ENCODE measurements at regions not wholly inside any gene's neighbourhood (a gene's known extent, or its start where the extent isn't known, plus 50 kb on each side); places are given as distances from the start of the nearest gene placed in this dataset.

DNA sequence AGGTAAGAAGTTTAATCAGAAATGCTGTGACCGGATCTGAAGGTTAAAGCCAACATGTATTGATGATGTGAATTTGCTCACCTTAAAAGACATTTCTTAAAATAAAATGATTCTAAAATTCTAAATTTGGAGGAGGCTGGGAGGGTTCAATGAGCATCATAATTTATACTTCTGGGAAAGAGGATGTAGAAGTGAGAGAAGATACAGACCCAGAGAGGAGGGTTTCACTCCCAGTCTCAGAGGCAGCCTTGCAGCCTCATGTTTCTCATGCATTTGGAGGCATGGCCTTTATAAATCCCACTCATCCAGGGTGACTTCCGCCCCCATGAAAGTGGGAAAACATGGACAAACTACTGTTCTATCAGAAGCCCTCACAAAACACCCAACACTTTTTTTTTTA lies 305.6 kb upstream of the PITRM1 start:
- no peak for DNase-seq

DNA sequence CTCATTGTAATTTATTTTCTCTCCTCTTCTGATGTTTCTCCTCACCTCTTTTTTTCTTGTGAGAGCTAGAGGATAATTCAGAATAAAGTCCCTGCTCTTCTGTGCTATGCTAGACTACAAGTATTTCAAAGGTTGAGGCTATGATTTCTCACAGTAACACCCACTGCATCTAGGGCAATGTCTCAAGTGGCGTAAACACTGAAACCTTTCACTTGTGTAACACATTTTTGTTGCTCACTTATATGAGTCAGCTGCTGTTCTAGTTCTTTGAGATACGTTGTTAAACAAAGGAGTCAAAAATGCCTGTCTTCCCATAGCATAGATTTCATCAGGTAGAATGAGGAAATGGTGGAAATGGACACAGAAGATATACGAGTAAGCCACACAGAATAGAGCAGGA lies 305.1 kb upstream of the PITRM1 start:
- no peak for DNase-seq

DNA sequence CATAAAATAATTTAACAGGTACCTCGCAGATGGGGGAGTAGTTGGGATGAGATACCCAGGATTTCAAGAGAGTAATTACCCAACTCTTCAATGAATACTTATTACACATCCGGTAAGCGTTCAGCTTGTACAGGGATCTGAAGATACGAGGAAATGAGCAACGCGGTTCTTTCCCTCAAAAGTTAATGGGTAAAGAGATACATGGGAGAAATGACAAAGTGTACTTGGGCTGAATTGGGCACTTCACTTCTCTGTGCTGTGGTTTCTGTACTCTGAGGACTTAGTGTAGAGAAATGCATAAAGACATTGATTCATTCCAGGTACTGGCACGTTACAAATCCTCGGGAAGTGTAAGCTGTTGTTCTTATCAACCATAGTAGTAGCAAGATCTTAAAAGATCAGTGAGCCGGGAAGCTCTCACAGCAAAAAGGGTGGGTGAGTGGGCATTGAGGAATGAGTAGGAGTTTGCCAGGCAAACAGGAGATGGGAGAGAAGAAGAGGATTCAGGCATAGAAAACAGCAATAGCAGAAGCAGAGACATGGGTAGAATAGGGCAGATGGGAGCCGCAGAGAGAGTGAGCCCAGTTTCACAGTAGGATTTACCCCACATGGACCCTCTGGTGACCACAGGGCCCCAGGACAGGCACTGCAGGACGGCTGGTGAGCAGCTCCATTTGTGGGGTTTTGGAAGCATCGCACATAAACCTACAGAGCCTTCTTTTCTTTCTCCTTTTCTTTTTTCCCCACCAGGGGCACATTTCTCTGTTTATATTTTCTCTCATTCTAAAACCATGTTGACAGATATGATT lies 304.3 kb upstream of the PITRM1 start:
- DNase-seq: no peak

DNA sequence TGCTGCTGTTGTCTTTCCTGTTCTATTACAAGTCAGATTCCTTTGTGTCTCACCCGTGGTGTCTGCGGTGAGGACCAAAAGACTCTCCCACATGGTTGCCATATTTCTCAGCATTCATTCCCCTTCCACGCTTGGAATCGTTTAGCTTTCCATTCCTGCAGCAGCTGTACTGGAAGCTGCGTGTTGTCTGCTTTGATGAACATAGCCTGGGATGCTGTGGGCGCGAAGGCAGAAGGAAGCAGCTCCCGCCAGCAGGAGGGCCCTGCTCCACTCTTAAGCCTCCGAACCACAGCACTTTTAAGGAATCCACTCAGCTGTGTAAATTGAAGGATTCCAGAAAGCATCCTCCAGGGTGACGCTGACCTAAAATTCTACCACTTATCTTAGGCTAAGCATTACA lies 303.6 kb upstream of the PITRM1 start:
- no peak for DNase-seq

DNA sequence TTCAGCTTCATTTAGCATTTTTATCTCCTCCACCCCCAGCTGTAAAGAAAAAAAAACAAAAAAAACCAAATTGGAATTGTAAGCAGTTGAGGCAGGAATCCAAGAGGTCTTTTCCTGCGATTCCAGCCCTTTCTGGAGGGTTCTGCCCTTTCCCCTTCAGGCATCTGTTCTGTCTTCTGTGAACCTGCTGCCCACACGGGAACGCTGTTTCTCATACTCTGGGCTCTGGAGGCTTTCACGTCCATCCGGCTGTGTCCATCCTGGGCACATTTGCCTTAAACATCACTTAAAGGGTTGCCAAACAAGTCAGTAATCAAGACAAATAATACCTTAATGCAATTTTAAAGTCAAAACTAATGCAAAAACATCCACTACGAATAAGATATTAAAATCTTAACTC lies 302.8 kb upstream of the PITRM1 start:
- no peak for DNase-seq

DNA sequence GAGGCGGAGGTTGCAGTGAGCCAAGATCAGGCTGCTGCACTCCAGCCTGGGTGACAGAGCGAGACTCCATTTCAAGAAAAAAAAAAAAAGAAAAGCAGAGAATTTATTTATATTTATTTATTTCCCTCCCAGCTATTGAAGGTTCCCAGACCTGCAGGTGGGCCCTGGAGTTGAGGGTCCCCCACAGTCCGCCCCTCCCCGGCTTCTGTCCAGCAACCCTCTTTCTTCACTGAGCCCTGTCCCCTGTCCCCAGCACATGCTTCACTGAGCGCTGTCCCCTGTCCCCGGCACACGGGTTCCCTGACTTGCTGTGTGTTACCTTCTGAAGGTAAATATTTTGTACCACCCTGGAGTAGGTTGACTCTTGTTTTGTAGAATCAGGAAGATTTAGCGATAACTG lies 301.7 kb upstream of the PITRM1 start:
- DNase-seq: no peak

DNA sequence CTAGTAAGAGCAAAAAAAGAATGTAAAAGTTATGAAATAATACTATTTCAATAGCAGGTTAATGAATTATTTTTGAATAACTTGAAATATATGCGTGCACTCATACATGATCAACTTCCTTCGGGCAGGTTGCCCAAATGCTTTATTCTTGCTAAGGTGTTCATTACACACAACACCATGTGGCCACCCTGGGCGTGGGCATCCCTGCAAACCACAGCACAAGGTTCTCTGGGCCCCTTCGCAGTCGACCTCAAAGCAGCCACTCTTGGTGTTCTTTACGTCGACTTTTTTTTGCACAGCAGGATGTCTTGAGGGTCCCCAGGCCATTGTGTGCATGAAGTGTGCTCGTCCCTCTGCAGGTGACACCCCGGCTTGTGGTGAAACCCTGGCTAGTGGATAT lies 300.7 kb upstream of the PITRM1 start:
- DNase-seq: no peak

DNA sequence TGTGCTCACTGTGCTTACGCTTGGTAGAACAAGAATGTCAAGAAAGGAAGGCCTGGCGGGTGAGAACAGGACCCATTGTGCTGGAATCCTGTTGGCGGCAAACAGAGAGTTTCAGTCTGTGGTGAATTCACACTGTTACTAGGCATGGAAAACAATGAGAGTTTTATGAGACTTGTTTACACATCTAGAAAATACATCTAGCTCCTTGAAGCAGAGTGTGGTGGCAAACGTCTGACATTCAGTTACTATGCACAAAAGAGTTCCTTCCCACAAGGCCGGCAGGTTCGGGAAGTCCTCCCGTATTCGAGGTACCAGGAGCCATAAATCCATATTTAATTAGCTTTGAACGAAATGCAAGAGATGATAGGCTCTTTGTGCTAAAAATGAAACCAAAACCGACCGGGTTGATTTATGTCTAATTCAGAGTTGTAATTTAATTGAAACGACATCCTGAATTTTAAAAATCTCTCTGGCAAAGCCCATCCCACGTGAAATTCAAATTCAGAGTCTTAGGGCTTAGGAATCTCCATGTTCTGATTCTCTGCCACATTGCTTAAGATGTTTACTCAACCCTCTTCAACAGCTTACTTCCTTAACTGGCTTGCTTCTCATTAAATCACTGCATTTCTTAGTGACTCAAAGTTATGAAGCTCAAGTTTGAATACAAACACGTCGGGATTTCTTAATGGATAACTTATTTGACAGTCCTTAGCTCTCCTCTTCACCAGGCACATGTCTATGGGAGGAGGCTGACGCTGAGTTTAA lies 299.9 kb upstream of the PITRM1 start:
- no peak for DNase-seq

DNA sequence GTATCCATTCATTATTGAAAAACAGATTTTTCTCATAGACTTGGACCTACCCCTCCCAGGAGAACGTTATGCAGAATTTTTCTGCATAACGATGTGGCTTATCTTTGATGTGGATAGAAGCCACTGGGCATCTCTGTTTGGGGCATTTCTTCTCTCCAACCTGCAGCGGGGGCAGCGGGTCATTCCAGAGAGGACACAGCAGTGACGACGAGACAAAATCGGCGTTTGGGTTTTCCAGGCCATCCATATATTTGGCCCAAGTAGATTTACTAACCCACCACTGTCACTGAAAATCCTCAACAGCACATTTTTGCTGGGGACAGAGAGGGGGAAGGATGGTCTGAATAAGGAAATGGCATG lies 299.3 kb upstream of the PITRM1 start:
- DNase-seq: no peak

DNA sequence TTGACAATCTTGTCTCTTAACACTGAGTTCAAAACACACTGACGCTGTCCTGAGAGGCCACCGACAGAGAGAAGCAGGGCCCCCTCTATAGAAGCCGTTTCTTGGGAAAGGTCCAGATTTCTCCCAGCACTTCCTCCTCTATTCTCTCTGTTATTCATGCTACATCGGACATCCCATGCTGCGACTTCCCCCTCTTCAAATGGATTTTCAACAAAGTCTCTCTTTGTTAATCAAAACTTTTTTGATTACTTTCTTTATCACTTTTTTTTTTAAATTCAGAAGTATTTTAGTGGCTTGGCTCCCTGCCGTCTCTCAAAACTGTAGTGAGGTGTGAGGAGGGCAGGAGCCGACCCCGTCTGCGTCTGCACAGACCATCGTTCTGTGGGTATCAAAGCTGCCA lies 298.9 kb upstream of the PITRM1 start:
- DNase-seq: no peak

DNA sequence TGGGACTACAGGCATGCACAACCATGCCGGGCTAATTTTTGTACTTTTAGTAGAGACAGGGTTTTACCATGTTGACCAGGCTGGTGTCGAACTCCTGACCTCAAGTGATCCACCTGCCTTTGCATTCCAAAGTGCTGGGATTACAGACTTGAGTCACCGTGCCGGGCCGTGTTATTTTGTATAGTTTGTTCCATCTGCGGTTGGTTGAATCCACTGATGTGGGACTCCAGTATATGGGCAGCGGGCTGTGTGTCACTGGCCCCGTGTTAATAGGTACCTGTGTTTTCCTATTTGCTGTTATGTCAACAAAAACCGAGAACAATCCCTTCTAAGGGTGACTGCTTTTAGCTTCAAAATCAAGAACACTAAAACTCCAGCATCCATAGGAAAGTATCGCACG lies 297.6 kb upstream of the PITRM1 start:
- DNase-seq: no peak

DNA sequence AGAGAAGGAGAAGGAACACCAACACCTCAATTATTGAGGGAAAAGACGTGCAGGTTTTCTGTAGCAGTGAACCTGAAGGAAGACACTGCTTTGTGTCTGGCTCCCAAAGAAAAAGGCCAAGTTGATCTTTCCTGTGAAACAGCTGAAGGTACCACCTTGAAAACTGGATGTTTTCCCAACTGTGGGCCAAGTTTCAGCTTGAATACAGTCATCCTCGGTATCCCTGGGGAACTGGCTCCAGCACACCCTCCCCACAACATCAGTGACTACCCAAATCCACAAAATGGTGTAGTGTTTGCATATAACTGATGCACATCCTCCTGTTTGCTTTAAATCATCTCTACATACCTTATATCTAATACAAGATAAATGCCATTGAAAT lies 297.0 kb upstream of the PITRM1 start:
- DNase-seq: no peak

DNA sequence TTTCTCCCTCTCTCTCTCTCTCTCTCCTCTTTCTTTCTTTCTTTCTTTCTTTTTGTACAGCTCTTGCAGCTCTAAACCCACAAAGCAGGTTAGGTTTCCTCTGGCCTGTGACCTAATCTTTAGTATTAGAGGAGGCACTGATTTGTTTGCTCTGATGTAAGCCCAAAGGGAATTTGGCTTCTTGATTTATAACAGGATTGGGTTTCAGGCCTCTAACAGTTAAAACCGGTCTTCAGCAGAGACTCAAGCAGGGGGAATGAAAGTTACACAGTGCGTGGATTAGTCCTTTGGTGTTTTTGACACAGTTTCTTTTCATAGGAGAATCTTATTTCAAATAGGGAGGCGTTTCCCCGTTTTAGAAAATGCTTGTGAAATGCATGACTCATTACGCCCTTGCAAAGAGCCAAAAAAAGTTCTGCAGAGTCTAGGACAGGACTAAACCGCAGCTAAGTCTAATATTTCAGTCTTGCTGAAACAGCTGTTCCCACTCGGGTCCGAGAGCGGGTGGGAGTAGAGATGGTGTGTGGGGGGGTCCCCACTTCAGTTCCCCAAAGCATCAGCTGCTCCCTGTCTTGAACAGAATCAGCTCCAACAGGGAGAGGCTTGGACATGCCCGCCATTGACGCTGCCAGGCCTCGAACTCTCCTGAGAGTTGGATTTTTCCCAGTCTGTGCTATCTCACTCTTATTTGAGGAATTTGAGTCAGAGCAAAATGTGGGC lies 296.5 kb upstream of the PITRM1 start:
- no peak for DNase-seq

DNA sequence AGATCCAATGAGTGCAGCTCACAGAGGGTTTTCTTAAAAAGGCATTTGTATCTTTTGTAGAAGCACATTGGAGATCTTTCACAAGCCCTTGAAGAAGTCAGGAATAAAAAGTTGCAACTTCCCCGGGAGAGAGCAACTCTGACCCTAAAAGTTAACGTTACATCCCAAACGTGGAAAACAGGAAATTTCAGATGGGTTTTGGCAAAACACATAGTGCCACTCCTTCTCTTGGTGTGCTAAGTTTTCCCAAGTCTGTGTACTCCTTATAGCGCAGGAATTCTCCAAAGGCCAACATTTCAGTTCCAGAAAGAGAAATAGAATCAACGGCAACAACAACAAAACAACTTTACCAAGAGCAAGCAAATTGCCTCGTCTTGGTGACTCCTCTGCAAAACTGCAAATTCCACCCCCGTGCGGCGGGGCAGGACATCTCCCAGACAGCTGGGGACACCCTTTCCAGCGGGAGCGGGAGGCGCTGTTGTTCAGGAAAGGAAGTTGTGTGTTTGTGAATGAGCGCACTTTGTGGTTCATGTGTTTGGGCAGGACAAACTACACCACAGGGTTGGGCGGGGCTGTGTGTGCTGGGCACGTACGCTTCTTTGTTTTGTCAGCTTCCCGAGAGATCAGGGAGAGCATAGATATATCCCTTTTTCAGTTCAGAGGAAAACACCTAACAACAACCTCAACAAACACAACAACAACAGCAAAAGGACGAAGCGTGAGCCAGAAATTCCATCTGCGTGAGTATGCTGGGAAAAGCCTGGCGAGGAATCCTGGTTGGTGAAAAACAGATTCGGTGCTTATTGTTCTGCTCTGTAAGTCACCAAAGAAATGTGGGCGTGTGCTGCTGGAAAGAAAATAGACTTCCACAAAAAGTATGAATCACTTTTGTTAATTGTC lies 294.7 kb upstream of the PITRM1 start:
- no peak for DNase-seq

DNA sequence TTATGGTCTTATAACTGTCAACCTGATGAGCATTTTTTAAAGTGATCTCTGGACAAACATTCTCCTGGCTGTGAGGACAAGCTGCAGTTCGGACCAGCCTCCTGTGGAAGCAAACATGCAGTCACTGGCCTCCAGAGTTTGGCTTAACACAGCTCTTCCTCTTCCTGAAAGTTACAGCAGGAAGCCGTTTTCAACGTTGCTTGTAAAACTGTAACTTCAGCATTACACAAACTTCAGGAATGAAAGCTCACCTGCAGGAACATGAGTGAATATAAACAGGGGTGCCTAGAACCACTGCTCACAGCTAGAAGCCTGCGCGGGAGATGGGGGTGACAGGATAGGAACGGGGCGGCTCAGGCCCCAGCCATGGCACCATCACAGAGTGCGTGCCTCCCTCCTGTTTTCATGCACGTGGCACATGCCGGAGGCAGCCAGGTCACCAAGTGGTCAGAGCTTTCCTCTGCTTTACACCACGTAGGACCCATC lies 292.9 kb upstream of the PITRM1 start:
- DNase-seq: no peak

DNA sequence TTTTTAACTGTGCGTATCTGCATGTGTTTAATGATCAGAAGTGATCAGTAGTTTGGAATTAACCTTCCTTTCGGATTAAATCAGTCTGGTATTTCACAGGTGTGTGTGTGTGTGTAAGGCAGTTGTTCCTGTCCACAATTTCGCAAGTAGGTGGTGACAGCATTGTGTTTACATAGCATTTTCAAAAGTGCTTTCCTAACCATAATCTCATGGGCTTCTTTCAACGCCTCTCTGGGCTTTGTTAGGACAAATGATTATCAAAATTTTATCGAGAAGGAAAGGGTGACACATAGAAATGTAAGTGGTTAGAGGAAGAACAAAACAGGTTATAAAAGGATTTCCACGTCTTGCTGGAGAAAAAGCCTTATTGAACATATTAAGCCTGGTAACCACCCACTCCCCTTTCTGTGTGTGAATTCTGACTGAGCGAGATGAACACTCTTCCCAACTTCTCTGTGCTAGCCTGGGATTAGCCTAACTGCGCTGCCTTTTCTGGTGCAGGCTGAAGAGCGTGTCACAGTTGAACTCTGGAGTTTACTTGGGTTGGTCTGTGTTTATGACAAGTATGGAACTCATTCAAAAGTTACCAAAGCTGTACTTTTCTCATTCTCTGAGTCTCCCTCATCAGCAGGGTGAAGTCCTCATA lies 292.3 kb upstream of the PITRM1 start:
- DNase-seq: no peak

DNA sequence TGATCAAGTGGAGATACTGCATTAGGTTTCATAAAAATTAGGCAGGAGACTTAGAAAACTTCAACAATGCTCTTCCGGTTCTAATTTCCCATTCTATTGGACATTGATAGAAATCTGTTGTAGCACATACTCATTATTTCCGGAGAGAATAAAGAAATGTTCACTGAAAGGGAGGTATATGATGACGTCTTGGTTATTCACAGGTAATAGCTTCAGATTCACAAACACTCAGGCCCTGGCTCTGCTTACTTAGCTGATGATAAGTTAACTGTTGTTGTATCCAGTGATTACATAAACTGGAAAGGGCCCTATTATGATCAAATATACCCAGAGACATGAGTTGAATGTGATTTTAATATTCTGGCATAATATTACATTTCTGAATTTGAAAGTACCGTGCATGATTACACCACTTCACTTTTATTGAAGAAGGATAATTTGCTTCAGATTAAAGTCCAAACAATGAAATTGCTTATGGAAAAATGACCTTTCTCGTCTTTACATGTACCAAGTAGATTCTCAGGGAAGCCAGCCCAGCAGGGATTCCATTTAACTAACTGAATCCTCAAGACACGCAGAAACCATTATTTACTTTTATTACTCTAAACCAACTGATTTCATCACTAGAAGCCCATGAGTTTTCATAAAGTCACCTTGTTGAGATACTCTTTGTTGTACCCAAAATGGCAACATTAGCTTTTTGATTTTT lies 288.0 kb upstream of the PITRM1 start:
- no peak for DNase-seq

DNA sequence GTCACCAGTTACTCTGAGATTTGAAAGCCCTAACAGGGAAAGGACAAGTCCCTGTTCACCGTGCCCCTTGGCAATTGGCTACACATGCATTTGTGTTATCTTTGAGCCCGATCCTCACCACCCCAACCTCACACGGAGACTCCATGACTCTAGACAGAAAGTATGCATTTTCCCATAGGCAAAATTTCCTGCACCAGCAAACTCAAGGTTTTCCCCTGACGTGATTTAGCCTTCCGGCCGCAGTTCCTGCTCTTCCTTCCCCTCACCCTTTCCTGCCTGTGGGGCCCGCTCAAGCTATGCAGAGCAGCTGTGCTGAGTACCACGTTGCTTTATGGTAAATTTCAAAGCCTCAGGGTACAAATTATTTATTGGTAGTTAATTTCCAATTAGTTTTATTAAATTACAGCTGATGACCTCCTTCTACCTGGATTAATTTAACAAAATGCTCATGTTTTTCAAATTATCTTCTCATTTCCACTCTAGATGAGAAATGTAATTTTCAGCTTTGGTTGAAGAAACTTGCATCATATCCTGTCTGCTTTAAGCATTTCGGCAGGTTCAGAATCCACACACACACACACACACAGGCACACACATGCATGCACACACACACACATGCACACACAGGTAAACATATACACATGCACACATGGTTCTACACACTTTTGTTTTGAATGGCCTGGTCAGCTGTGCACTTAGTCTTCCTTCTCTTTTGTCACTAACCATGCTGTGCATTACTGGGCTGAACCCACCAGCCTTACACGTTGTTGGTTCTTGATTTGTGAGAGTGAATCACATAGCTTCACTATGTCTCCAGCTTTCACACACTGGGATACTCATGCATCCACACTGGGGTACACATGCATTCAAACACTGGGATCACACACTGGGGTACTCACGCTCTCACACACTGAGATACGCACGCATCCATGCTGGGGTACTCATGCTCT lies 283.1 kb upstream of the PITRM1 start:
- no peak for DNase-seq

DNA sequence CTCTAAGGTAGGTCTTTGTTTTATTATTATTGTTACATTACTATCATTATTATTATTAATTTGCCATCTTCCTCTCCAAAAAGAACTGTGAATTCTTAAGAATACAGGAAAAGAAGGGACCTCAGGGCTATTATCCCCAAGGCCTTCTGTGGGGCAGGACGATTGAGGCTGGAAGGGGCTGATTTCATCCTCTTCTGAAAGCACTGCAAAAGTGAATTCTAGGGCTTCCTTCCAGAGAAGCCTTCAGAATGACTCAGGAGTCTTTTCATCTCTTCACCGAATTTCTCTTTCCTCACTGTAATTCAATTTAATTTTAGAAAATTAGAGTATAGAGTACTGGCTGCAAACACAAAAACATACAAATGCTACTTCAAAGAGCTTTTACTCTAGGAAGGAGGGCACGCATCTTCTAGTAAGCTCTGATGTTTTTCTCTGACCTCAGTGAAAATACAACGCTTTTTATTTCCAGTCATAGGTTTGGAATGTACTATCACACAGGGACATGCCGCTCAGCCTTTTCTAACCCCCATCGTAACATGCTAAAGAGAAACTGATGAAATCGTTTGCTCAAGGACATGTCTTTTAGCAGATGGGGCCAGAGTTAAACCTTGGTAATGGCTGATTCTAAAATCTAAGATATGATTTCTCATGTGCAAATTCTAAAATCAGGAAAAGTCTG lies 280.2 kb upstream of the PITRM1 start:
- no peak for DNase-seq

DNA sequence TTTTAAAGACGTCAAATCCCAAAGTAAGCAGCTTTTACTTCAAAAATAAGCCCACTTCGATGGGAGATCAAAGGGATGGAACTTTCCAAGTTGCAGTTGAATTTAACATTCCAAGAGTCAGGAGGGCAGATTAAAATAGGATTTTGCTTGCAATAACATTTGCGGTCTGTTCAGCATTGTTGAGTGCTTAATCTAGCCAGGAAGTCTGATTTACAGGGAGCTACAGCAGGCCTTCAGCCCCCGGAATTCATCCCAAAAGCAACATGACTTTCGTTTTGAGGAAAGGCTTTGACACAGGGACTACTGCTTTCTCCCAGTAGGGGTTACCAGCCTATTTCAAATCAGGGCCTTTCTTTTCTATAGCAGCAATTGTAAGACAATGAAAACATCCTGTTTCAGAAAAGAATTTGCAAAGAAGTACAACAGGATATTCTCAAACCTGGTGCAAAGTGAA lies 279.6 kb upstream of the PITRM1 start:
- DNase-seq: no peak
